Mammary epithelial cell (primary cell): ENCODE measurements at regions not wholly inside any gene's neighbourhood (a gene's known extent, or its start where the extent isn't known, plus 50 kb on each side); places are given as distances from the start of the nearest gene placed in this dataset.

Experiments
- CTCF ChIP-seq, 2 donors: IDR thresholded peaks in 1 of 2; conservative IDR thresholded peaks in 1 of 2; 2 replicates each; pipeline ENCODE4 v1.5.1; 2011 to 2012; ENCODE audit warnings: inconsistent platforms in 2 of 2, low read length in 2 of 2, mild to moderate bottlenecking in 2 of 2, control low read depth in 1 of 2, low read depth in 1 of 2; ENCODE audit not compliant: insufficient read depth in 1 of 2; ENCODE audit errors: extremely low read depth in 1 of 2
- EZH2 ChIP-seq: IDR thresholded peaks from 2 replicates; pipeline ENCODE4 v1.6.1; 2012; ENCODE audit warnings: low read length, inconsistent platforms, borderline replicate concordance

- TF ChIP-seq CTCF (conservative IDR thresholded peaks at IDR 0.05 in 1 of 2, IDR thresholded peaks at IDR 0.05 in 1 of 2; ENCODE audit: extremely low read depth in 1 of 2, insufficient read depth in 1 of 2, low read depth in 1 of 2, low read length in 2 of 2) (no peak), EZH2 (no peak)
These were observed 199.9 kb upstream of the GLRA1 start for GRCh38 chr5:152124409-152125041.
